ENCODE measurements at regions not wholly inside any gene's neighbourhood (a gene's known extent, or its start where the extent isn't known, plus 50 kb on each side); places are given as distances from the start of the nearest gene placed in this dataset.

- Mint-ChIP-seq H3K4me1 (no peaks in the 10 kb centered on the region), H3K27me3 (peaks cover 7% of the 10 kb centered on the region), H3K4me3 (no peak overlapping the region), H3K27ac (no peak overlapping the region), H3K36me3 (no peaks in the 10 kb centered on the region), H3K9me3 (no peaks in the 10 kb centered on the region)
- CTCF ChIA-PET, result no interaction called here
- no peak for DNase-seq
Measured at GRCh38 chr6:53974941-53975340, 136.3 kb upstream of the MLIP start.

- Mint-ChIP-seq H3K4me1 (no peaks in the 10 kb centered on the region), H3K27ac (no peak overlapping the region), H3K27me3 (peaks cover 7% of the 10 kb centered on the region), H3K4me3 (no peak overlapping the region), H3K36me3 (no peaks in the 10 kb centered on the region), H3K9me3 (no peaks in the 10 kb centered on the region)
- no peak for DNase-seq
- CTCF ChIA-PET, result no interaction called here
Measured at GRCh38 chr6:53975941-53976615, 135.2 kb upstream of the MLIP start.

GRCh38 chr6:53977551-53977950 lies 133.7 kb upstream of the MLIP start:
- Mint-ChIP-seq H3K4me1 (no peaks in the 10 kb centered on the region), H3K36me3 (no peaks in the 10 kb centered on the region), H3K27me3 (no peaks in the 10 kb centered on the region), H3K27ac (no peak overlapping the region), H3K9me3 (no peaks in the 10 kb centered on the region), H3K4me3 (no peak overlapping the region)
- no peak for DNase-seq
- CTCF ChIA-PET, result no interaction called here

- no peaks in the 10 kb centered on the region for H3K36me3 Mint-ChIP-seq
- no peak overlapping the region for H3K4me3 Mint-ChIP-seq
- no peak for DNase-seq
- no peaks in the 10 kb centered on the region for H3K27me3 Mint-ChIP-seq
- CTCF ChIA-PET, result no interaction called here
- H3K27ac Mint-ChIP-seq, result no peak overlapping the region
- H3K9me3 Mint-ChIP-seq, result no peaks in the 10 kb centered on the region
- no peaks in the 10 kb centered on the region for H3K4me1 Mint-ChIP-seq
Measured at GRCh38 chr6:53979468-53980067, 131.7 kb upstream of the MLIP start.

- Mint-ChIP-seq H3K4me3 (no peak overlapping the region), H3K27ac (no peak overlapping the region), H3K27me3 (no peaks in the 10 kb centered on the region), H3K36me3 (no peaks in the 10 kb centered on the region), H3K9me3 (no peaks in the 10 kb centered on the region), H3K4me1 (no peaks in the 10 kb centered on the region)
- CTCF ChIA-PET, result no interaction called here
- DNase-seq, result no peak
Measured at GRCh38 chr6:53982366-53983050, 128.7 kb upstream of the MLIP start.

GRCh38 chr6:53983301-53983700 lies 127.9 kb upstream of the MLIP start:
- CTCF ChIA-PET, result no interaction called here
- Mint-ChIP-seq H3K9me3 (no peaks in the 10 kb centered on the region), H3K4me3 (no peak overlapping the region), H3K36me3 (no peaks in the 10 kb centered on the region), H3K27me3 (no peaks in the 10 kb centered on the region), H3K4me1 (no peaks in the 10 kb centered on the region), H3K27ac (no peak overlapping the region)
- no peak for DNase-seq

- Mint-ChIP-seq H3K4me1 (no peaks in the 10 kb centered on the region), H3K9me3 (no peaks in the 10 kb centered on the region), H3K27ac (no peak overlapping the region), H3K36me3 (no peaks in the 10 kb centered on the region), H3K27me3 (no peaks in the 10 kb centered on the region), H3K4me3 (no peak overlapping the region)
- no peak for DNase-seq
- CTCF ChIA-PET, result no interaction called here
Measured at GRCh38 chr6:53984163-53984562, 127.1 kb upstream of the MLIP start.

GRCh38 chr6:53984581-53984980 lies 126.7 kb upstream of the MLIP start:
- Mint-ChIP-seq H3K27ac (no peak overlapping the region), H3K36me3 (no peaks in the 10 kb centered on the region), H3K4me3 (no peak overlapping the region), H3K9me3 (no peaks in the 10 kb centered on the region), H3K4me1 (no peaks in the 10 kb centered on the region), H3K27me3 (no peaks in the 10 kb centered on the region)
- DNase-seq, result no peak
- CTCF ChIA-PET, result no interaction called here

GRCh38 chr6:53985366-53985765 lies 125.9 kb upstream of the MLIP start:
- Mint-ChIP-seq H3K9me3 (no peaks in the 10 kb centered on the region), H3K36me3 (no peaks in the 10 kb centered on the region), H3K27me3 (no peaks in the 10 kb centered on the region), H3K4me3 (no peak overlapping the region), H3K4me1 (no peaks in the 10 kb centered on the region), H3K27ac (no peak overlapping the region)
- no peak for DNase-seq
- CTCF ChIA-PET, result interaction anchor here (1.1 to 2.3 kb wide), 2 partner anchors 17 to 1085 kb away, joined by 3 to 7 read pairs; no protein-coding TSS in a partner anchor

- CTCF ChIA-PET, result interaction anchor here (1.1 to 2.3 kb wide), 2 partner anchors 16 to 1084 kb away, joined by 3 to 7 read pairs; no protein-coding TSS in a partner anchor
- Mint-ChIP-seq H3K4me3 (no peak overlapping the region), H3K4me1 (no peaks in the 10 kb centered on the region), H3K27ac (no peak overlapping the region), H3K36me3 (no peaks in the 10 kb centered on the region), H3K9me3 (no peaks in the 10 kb centered on the region), H3K27me3 (no peaks in the 10 kb centered on the region)
- peak; percentile 23 for DNase-seq
Measured at GRCh38 chr6:53986165-53986720, 125.0 kb upstream of the MLIP start.

GRCh38 chr6:53986721-53987521 lies 124.3 kb upstream of the MLIP start:
- H3K27ac Mint-ChIP-seq, result no peak overlapping the region
- H3K9me3 Mint-ChIP-seq, result no peaks in the 10 kb centered on the region
- no peak for DNase-seq
- H3K36me3 Mint-ChIP-seq, result no peaks in the 10 kb centered on the region
- H3K4me3 Mint-ChIP-seq, result no peak overlapping the region
- H3K27me3 Mint-ChIP-seq, result no peaks in the 10 kb centered on the region
- CTCF ChIA-PET, result interaction anchor here (2.3 kb wide), 1 partner anchor 16 kb away, joined by 7 read pairs; no protein-coding TSS in a partner anchor
- no peaks in the 10 kb centered on the region for H3K4me1 Mint-ChIP-seq

- Mint-ChIP-seq H3K4me1 (no peaks in the 10 kb centered on the region), H3K9me3 (no peaks in the 10 kb centered on the region), H3K36me3 (no peaks in the 10 kb centered on the region), H3K27me3 (no peaks in the 10 kb centered on the region), H3K4me3 (no peak overlapping the region), H3K27ac (no peak overlapping the region)
- no peak for DNase-seq
- CTCF ChIA-PET, result no interaction called here
Measured at GRCh38 chr6:53987522-53987888, 123.7 kb upstream of the MLIP start.

GRCh38 chr6:53989504-53989903 lies 121.7 kb upstream of the MLIP start:
- Mint-ChIP-seq H3K9me3 (no peaks in the 10 kb centered on the region), H3K27ac (no peak overlapping the region), H3K36me3 (no peaks in the 10 kb centered on the region), H3K27me3 (no peaks in the 10 kb centered on the region), H3K4me3 (no peak overlapping the region), H3K4me1 (no peaks in the 10 kb centered on the region)
- CTCF ChIA-PET, result interaction anchor here (0.6 kb wide), 1 partner anchor 16 kb away, joined by 3 read pairs; no protein-coding TSS in a partner anchor
- no peak for DNase-seq

- CTCF ChIA-PET, result no interaction called here
Measured at GRCh38 chr6:53992522-53992921, 118.7 kb upstream of the MLIP start.

More at GRCh38 chr6:53992522-53992921, 118.7 kb upstream of the MLIP start:
- no peak overlapping the region for H3K27ac Mint-ChIP-seq
- H3K9me3 Mint-ChIP-seq, result no peaks in the 10 kb centered on the region
- no peaks in the 10 kb centered on the region for H3K27me3 Mint-ChIP-seq
- DNase-seq, result no peak
- H3K4me1 Mint-ChIP-seq, result no peaks in the 10 kb centered on the region
- no peak overlapping the region for H3K4me3 Mint-ChIP-seq
- H3K36me3 Mint-ChIP-seq, result no peaks in the 10 kb centered on the region
